K562 (cell line): ENCODE measurements at regions not wholly inside any gene's neighbourhood (a gene's known extent, or its start where the extent isn't known, plus 50 kb on each side); places are given as distances from the start of the nearest gene placed in this dataset.

Source experiments
- ATAC-seq: fragments of 200-7000 bp; cut with Tn5 transposase; 3 replicates; pipeline ENCODE4 v1.9.1; 2020; ENCODE audit warnings: moderate library complexity
- BruUV-seq: library from RNA; stranded (reverse); fragments of 400-500 nt; replicated peaks from 2 replicates; lab custom pipeline; 2021; lab: Mats Ljungman, UMichigan
- CTCF ChIA-PET: fragments of 300-600 bp; formaldehyde crosslinking; extraction: SDS; loops from one replicate; lab custom pipeline; 2021; ENCODE audit warnings: low intra/inter-chr PET ratio; lab: Yijun Ruan, JAX
- POLR2A ChIA-PET: fragments of 300-600, 350-650 bp; sonication (Branson Sonifier 250); formaldehyde crosslinking; extraction: SDS; loops from one replicate; lab custom pipeline; 2021; ENCODE audit warnings: antibody characterized with exemption, inconsistent platforms; lab: Yijun Ruan, JAX
- DNase-seq, 4 experiments: peaks; one replicate each; pipeline versions ENCODE4 v3.0.0 to v3.0.0-alpha.2; 2011 to 2018; ENCODE audit warnings: low spot score in 3 of 4, mixed read lengths in 3 of 4; ENCODE audit errors: extremely low read depth in 1 of 4
- FAIRE-seq: peaks from 2 replicates; lab custom pipeline; 2011; peaks lifted over from hg19 to GRCh38; lab: Jason Lieb, UNC
- H2AFZ ChIP-seq: 2 replicates; pipeline ENCODE4 v1.6.0; 2011; ENCODE audit warnings: low read depth, low read length, control low read depth, inconsistent platforms
- H3K27ac ChIP-seq: fragments of 200-600 bp; 3 replicates; pipeline ENCODE4 v1.8.0; 2011; ENCODE audit warnings: low read depth, mild to moderate bottlenecking, control low read depth, inconsistent platforms, low read length, moderate library complexity, mixed read lengths; ENCODE audit errors: extremely low read depth
- H3K27me3 ChIP-seq, 2 experiments: fragments of 300-600 bp in 1 of 2; 2 replicates in 1 of 2; 3 replicates in 1 of 2; pipeline versions ENCODE4 v1.6.0 to v1.8.0; 2011; ENCODE audit warnings: inconsistent platforms in 2 of 2, low read length in 2 of 2, mild to moderate bottlenecking in 1 of 2, mixed read lengths in 1 of 2, moderate library complexity in 1 of 2; ENCODE audit not compliant: control insufficient read depth in 2 of 2, insufficient read depth in 2 of 2
- H3K36me3 ChIP-seq: fragments of 300-600 bp; 3 replicates; pipeline ENCODE4 v1.8.0; 2011; ENCODE audit warnings: mild to moderate bottlenecking, low read length, inconsistent platforms; ENCODE audit not compliant: control insufficient read depth, insufficient read depth
- H3K4me1 ChIP-seq, 2 experiments: fragments of 200-600 bp in 1 of 2; replicated peaks in 1 of 2; 2 replicates in 1 of 2; 3 replicates in 1 of 2; pipeline versions ENCODE4 v1.5.1 to v1.8.0; 2011; ENCODE audit warnings: inconsistent platforms in 2 of 2, low read length in 2 of 2, mild to moderate bottlenecking in 1 of 2, mixed read lengths in 1 of 2, moderate library complexity in 1 of 2; ENCODE audit not compliant: control insufficient read depth in 2 of 2, insufficient read depth in 2 of 2
- H3K4me2 ChIP-seq: 2 replicates; pipeline ENCODE4 v1.6.1; 2011; ENCODE audit warnings: low read length, control low read depth, inconsistent platforms, mixed read lengths; ENCODE audit not compliant: insufficient read depth
- H3K4me3 ChIP-seq: fragments of 200-600 bp; sonication (generic), shearing (Covaris generic); 2 replicates; pipeline ENCODE4 v1.5.1; 2016; ENCODE audit warnings: control low read depth, inconsistent platforms
- H3K79me2 ChIP-seq: fragments of 200-600 bp; 3 replicates; pipeline ENCODE4 v1.8.0; 2011; ENCODE audit warnings: low read length, inconsistent platforms; ENCODE audit not compliant: control insufficient read depth, insufficient read depth
- H3K9ac ChIP-seq, 2 experiments: 2 replicates each; pipeline versions ENCODE4 v1.6.0 to v1.6.1; 2011; ENCODE audit warnings: low read depth in 2 of 2, low read length in 2 of 2, control low read depth in 1 of 2, inconsistent platforms in 1 of 2, mild to moderate bottlenecking in 1 of 2, mixed read lengths in 1 of 2; ENCODE audit not compliant: insufficient read depth in 1 of 2
- H3K9me1 ChIP-seq: one replicate; pipeline ENCODE4 v1.6.0; 2011; ENCODE audit warnings: inconsistent platforms, mild to moderate bottlenecking, low read length, moderate library complexity; ENCODE audit not compliant: control insufficient read depth, insufficient read depth
- H3K9me3 ChIP-seq: replicated peaks from 2 replicates; pipeline ENCODE4 v1.5.1; 2011; ENCODE audit warnings: low read depth, low read length, inconsistent platforms; ENCODE audit not compliant: control insufficient read depth, insufficient read depth
- H4K20me1 ChIP-seq: replicated peaks from 2 replicates; pipeline ENCODE4 v1.6.1; 2011; ENCODE audit warnings: low read length, inconsistent platforms, mixed read lengths; ENCODE audit not compliant: control insufficient read depth, insufficient read depth
- CHD1 ChIP-seq: fragments of 200-600 bp; sonication (generic); IDR thresholded peaks from one replicate; pipeline ENCODE4 v1.6.1; 2012; ENCODE audit warnings: mild to moderate bottlenecking, moderate library complexity, low read length, inconsistent platforms
- EP300 ChIP-seq: IDR thresholded peaks from 2 replicates; pipeline ENCODE4 v1.6.1; 2012; ENCODE audit warnings: low read length, improper control_type of control experiment
- KLF16 ChIP-seq: IDR thresholded peaks from 2 replicates; pipeline ENCODE4 v1.6.1; 2016; ENCODE audit warnings: antibody characterized with exemption
- MYBL2 ChIP-seq, 2 experiments: fragments of 450-650 bp in 1 of 2; sonication (generic) in 1 of 2; formaldehyde crosslinking in 1 of 2; IDR thresholded peaks; 2 replicates each; pipeline versions ENCODE4 v1.6.1 to v1.8.1; 2017 to 2022; ENCODE audit warnings: borderline replicate concordance in 1 of 2, inconsistent platforms in 1 of 2, low read depth in 1 of 2, mild to moderate bottlenecking in 1 of 2, missing genetic modification reagents in 1 of 2, moderate library complexity in 1 of 2
- PHB2 ChIP-seq: fragments of 450-650 bp; IDR thresholded peaks from 2 replicates; pipeline ENCODE4 v1.6.1; 2017; ENCODE audit warnings: low read depth
- SREBF2 ChIP-seq: sonication (generic); formaldehyde crosslinking; IDR thresholded peaks from 2 replicates; pipeline ENCODE4 v1.4.0; 2020; ENCODE audit warnings: mild to moderate bottlenecking, missing genetic modification reagents
- TAF9B ChIP-seq: fragments of 450-650 bp; IDR thresholded peaks from 2 replicates; pipeline ENCODE4 v1.6.1; 2018; ENCODE audit warnings: mild to moderate bottlenecking; ENCODE audit not compliant: partially characterized antibody
- ZC3H4 ChIP-seq: sonication (generic); formaldehyde crosslinking; IDR thresholded peaks from 2 replicates; pipeline ENCODE4 v1.9.0; 2021; ENCODE audit warnings: missing genetic modification reagents, borderline replicate concordance
- ZNF121 ChIP-seq: sonication (generic); formaldehyde crosslinking; conservative IDR thresholded peaks from 2 replicates; pipeline ENCODE4 v1.8.0; 2022; ENCODE audit warnings: missing genetic modification reagents
- ZNF584 ChIP-seq: fragments of 200-800 bp; sonication (Bioruptor generic); IDR thresholded peaks from 2 replicates; pipeline ENCODE4 v1.6.1; 2016; ENCODE audit warnings: low read depth, mild to moderate bottlenecking, missing genetic modification characterization, missing compliant biosample characterization
- WGBS: fragments of 100-300 bp; shearing (Covaris generic); methylation state at CpG from one replicate; pipeline ENCODE4 v1.1.6; 2016; ENCODE audit warnings: low coverage, mixed read lengths; ENCODE audit not compliant: insufficient coverage; ENCODE audit errors: missing lambda C conversion rate; 5-methylcytosine and 5-hydroxymethylcytosine counted together
- in situ Hi-C: fragments of 300-500 bp; cut with MboI; formaldehyde crosslinking; loops from 4 replicates; pipeline ENCODE4 v1.15.0; 2018; ENCODE audit warnings: inconsistent platforms, mixed read lengths
- intact Hi-C: fragments of 100-400 bp; cut with micrococcal nuclease; formaldehyde crosslinking; loops from 2 replicates; pipeline ENCODE4 v1.14.2; 2022
- TF ChIP-seq, protein P1 (sequence below): sonication (generic); formaldehyde crosslinking; IDR thresholded peaks from 2 replicates; pipeline ENCODE4 v1.8.0; 2022; ENCODE audit warnings: mild to moderate bottlenecking, missing genetic modification reagents
- TF ChIP-seq, protein P2 (sequence below): fragments of 450-650 bp; IDR thresholded peaks from 2 replicates; pipeline ENCODE4 v1.6.1; 2018; ENCODE audit not compliant: partially characterized antibody
- TF ChIP-seq, protein P3 (sequence below): sonication (generic); formaldehyde crosslinking; IDR thresholded peaks from 2 replicates; pipeline ENCODE4 v1.8.0; 2022; ENCODE audit warnings: mild to moderate bottlenecking, missing genetic modification reagents

DNA sequence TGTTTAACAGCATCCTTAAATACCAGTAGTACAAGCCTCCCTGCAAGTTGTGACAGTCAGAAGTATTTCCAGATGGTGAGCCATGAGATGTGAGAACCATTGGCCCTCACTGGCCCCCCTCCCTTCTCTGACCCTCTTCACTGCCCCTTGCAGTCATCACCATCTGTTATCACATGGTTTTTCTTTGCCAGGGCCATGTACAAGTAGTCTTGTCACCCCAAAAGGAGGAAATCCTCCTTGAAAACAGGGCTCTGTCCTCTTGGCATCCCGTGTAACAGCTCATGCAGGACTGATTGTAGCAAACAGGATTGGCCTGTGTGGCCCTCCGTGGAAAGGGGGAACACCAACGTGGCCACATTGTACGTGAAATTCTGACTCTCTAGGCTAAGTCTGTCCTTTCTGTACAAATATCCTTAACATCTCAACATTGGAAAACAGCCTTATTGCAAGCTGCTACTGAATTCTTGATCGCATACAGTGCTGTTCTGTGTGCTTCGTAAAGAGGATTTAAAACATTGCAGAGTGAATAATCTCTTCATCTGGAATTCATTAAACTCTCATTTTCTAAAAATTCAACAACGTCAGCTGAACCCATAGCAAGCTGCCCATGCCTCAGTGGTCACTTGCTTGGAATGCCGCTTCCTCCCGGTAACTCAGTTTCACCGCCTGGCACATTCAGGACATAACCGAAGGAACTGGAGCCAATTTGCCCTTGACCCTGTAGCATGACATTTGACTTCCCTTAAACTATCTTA is 171.7 kb downstream of the ATPSCKMT start:
- TF ChIP-seq ZNF584 (CRISPR knock-in tag) (no peak), SREBF2 (no peak), EP300 (no peak), CHD1 (no peak), KLF16 (no peak), TAF9B (no peak), PHB2 (no peak), ZC3H4 (CRISPR knock-in tag) (no peak), MYBL2 (IDR thresholded peaks at IDR 0.05; ENCODE audit: low read depth) (no peak), MYBL2 (CRISPR knock-in tag; IDR thresholded peaks at IDR 0.05; ENCODE audit: borderline replicate concordance) (no peak), ZNF121 (no peak)
- TF ChIP-seq, protein P1, sequence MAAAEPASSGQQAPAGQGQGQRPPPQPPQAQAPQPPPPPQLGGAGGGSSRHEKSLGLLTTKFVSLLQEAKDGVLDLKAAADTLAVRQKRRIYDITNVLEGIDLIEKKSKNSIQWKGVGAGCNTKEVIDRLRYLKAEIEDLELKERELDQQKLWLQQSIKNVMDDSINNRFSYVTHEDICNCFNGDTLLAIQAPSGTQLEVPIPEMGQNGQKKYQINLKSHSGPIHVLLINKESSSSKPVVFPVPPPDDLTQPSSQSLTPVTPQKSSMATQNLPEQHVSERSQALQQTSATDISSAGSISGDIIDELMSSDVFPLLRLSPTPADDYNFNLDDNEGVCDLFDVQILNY (CRISPR knock-in tag): no peak
- TF ChIP-seq, protein P2, sequence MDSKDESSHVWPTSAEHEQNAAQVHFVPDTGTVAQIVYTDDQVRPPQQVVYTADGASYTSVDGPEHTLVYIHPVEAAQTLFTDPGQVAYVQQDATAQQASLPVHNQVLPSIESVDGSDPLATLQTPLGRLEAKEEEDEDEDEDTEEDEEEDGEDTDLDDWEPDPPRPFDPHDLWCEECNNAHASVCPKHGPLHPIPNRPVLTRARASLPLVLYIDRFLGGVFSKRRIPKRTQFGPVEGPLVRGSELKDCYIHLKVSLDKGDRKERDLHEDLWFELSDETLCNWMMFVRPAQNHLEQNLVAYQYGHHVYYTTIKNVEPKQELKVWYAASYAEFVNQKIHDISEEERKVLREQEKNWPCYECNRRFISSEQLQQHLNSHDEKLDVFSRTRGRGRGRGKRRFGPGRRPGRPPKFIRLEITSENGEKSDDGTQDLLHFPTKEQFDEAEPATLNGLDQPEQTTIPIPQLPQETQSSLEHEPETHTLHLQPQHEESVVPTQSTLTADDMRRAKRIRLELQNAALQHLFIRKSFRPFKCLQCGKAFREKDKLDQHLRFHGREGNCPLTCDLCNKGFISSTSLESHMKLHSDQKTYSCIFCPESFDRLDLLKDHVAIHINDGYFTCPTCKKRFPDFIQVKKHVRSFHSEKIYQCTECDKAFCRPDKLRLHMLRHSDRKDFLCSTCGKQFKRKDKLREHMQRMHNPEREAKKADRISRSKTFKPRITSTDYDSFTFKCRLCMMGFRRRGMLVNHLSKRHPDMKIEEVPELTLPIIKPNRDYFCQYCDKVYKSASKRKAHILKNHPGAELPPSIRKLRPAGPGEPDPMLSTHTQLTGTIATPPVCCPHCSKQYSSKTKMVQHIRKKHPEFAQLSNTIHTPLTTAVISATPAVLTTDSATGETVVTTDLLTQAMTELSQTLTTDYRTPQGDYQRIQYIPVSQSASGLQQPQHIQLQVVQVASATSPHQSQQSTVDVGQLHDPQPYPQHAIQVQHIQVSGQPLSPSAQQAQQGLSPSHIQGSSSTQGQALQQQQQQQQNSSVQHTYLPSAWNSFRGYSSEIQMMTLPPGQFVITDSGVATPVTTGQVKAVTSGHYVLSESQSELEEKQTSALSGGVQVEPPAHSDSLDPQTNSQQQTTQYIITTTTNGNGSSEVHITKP: no peak
- TF ChIP-seq, protein P3, sequence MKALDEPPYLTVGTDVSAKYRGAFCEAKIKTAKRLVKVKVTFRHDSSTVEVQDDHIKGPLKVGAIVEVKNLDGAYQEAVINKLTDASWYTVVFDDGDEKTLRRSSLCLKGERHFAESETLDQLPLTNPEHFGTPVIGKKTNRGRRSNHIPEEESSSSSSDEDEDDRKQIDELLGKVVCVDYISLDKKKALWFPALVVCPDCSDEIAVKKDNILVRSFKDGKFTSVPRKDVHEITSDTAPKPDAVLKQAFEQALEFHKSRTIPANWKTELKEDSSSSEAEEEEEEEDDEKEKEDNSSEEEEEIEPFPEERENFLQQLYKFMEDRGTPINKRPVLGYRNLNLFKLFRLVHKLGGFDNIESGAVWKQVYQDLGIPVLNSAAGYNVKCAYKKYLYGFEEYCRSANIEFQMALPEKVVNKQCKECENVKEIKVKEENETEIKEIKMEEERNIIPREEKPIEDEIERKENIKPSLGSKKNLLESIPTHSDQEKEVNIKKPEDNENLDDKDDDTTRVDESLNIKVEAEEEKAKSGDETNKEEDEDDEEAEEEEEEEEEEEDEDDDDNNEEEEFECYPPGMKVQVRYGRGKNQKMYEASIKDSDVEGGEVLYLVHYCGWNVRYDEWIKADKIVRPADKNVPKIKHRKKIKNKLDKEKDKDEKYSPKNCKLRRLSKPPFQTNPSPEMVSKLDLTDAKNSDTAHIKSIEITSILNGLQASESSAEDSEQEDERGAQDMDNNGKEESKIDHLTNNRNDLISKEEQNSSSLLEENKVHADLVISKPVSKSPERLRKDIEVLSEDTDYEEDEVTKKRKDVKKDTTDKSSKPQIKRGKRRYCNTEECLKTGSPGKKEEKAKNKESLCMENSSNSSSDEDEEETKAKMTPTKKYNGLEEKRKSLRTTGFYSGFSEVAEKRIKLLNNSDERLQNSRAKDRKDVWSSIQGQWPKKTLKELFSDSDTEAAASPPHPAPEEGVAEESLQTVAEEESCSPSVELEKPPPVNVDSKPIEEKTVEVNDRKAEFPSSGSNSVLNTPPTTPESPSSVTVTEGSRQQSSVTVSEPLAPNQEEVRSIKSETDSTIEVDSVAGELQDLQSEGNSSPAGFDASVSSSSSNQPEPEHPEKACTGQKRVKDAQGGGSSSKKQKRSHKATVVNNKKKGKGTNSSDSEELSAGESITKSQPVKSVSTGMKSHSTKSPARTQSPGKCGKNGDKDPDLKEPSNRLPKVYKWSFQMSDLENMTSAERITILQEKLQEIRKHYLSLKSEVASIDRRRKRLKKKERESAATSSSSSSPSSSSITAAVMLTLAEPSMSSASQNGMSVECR (CRISPR knock-in tag): no peak
- 1% methylated on average over 11 of the region's 11 CpGs for WGBS
- Histone ChIP-seq H3K79me2 (no peaks in the 10 kb centered on the region), H3K4me3 (no peak overlapping the region), H3K4me2 (no peak overlapping the region), H3K36me3 (no peaks in the 10 kb centered on the region), H3K9me1 (no peaks in the 10 kb centered on the region), H2AFZ (no peak overlapping the region), H4K20me1 (no peaks in the 10 kb centered on the region), H3K9ac (no peak overlapping the region), H3K9me3 (no peaks in the 10 kb centered on the region), H3K4me1 (no peaks in the 10 kb centered on the region), H3K27ac (no peak overlapping the region), H3K27me3 (peaks cover 3 to 28% of the 10 kb centered on the region in 2 experiments; a peak in 4 of 5 replicates)
- POLR2A ChIA-PET: no interaction called here
- CTCF ChIA-PET: no interaction called here
- no peak for DNase-seq
- intact Hi-C loops (no loop called here), in situ Hi-C loops (no loop called here)
- no TSS peak for BruUV-seq
- ATAC-seq: no peak
- no peak for FAIRE-seq
